GM12872 (cell line): ENCODE measurements at regions not wholly inside any gene's neighbourhood (a gene's known extent, or its start where the extent isn't known, plus 50 kb on each side); places are given as distances from the start of the nearest gene placed in this dataset.

ENCODE experiments used
- CTCF ChIP-seq: IDR thresholded peaks from 3 replicates; pipeline ENCODE4 v1.5.1; 2011; ENCODE audit warnings: low read depth, mild to moderate bottlenecking, low read length, moderate library complexity; ENCODE audit not compliant: insufficient read depth

GRCh38 chr3:82641701-82642100 lies 880.3 kb upstream of the GBE1 start:
- TF ChIP-seq CTCF = no peak

GRCh38 chr3:82640254-82640653 lies 878.8 kb upstream of the GBE1 start:
- no peak for TF ChIP-seq CTCF

- TF ChIP-seq CTCF = no peak
Measured at GRCh38 chr3:82637574-82637973, 876.1 kb upstream of the GBE1 start.

- TF ChIP-seq CTCF = no peak
Measured at GRCh38 chr3:82636177-82636576, 874.7 kb upstream of the GBE1 start.

- no peak for TF ChIP-seq CTCF
Measured at GRCh38 chr3:82633319-82633718, 871.9 kb upstream of the GBE1 start.

- TF ChIP-seq CTCF = no peak
Measured at GRCh38 chr3:82629937-82630336, 868.5 kb upstream of the GBE1 start.

GRCh38 chr3:82628385-82629014 lies 867.1 kb upstream of the GBE1 start:
- TF ChIP-seq CTCF = no peak

GRCh38 chr3:82627733-82628132 lies 866.3 kb upstream of the GBE1 start:
- TF ChIP-seq CTCF = no peak
